ENCODE measurements at regions not wholly inside any gene's neighbourhood (a gene's known extent, or its start where the extent isn't known, plus 50 kb on each side); places are given as distances from the start of the nearest gene placed in this dataset.
A peak's percentile ranks its signal among the peaks of the same experiment; 100 is the strongest.

DNA sequence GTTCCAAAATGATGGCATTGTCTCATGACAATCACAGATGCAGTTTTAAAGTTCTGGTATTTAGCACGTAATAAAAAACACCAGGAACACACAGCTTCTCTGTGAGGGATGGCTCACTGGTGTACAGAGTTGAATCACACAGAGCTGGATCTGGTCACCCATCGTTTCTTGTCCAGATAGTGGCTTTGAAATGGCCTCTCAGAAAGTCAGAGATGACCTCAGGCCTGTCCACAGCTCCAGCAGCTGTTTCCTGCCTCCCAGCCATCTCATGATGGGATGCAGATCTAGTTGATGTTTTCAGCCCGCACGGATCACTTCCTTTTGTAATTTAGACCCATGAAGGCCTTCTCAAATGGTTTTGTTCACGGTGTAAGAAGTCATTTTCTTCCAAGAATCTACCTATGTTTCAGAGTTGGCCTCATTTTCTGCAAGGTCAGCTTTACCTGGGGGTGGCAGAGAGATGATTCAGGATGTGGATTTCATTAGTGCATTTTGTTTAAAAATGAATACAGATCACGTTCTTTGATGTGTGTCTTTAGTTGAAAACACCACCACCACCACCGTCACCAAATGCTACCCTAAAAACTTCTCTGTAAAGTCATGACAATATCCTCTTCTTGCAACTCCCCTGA lies 166.2 kb downstream of the SNX10 start:
- no peak for DNase-seq
- in situ Hi-C loops (cut with MboI; ENCODE audit: low pct_unique_long_range_greater_than_20kb, low sequenced_read_pairs): no loop called here

DNA sequence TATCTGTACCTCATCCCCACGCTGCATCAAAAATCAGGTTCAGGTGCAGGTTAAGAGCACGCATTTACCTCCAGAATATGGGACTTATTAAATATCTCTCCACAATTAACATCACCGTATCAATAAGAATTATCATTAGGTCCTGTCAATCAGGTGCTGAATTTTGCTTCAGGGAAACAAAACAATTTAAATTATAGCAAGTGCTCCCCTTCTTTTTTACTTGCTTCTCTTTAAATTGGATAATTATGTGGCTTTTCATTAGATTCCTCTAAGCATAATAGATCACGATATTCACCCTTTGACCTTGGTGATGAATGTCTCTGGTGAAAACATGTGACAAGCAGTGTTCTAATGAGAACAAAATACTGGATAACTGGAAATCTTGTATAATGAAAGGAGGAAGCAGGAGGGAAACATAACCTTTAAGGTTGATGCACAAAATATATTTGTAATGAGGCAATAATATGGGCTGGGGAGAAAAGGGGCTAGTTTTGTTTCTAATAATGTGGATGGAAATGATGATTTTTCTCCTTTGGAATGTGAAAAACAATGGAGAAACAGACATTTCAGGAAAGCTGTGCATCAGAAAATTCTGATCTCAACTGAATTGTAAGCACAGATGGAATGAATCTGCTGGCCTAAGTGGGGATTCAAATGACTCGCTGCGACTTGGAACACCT lies 166.9 kb downstream of the SNX10 start:
- DNase-seq: no peak
- in situ Hi-C loops (cut with MboI; ENCODE audit: low pct_unique_long_range_greater_than_20kb, low sequenced_read_pairs): no loop called here

DNA sequence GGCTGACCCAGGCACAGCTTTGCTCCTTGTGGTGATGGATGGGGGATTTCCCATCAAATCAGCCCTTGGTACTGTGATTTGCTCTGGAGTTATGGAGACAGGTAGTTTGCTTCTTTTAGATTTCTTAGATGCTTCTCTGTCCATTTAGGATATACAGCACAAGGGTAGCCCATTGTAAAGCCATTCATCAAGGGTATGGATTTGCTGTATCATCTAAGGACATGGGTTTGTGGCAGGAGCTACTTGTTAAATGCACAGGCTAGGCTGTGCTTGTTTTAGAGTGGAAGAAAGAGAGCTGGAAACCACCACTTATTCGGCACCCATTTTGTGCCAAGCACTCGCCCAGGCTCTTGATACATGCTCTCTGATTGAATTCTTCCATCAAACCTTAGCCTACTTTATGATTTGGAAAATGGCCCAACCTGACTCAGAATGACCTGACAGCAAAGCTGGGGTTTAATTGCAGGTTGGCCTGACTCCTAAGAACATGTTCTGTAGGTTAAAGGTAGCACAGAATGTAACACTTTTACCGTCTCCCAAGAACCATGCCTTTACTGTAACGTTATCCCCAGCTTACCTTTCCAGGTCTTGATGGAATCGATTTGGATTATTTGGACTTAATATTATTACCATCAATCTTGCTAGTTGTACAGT lies 168.0 kb downstream of the SNX10 start:
- DNase-seq: no peak
- in situ Hi-C loops (cut with MboI; ENCODE audit: low pct_unique_long_range_greater_than_20kb, low sequenced_read_pairs): no loop called here

DNA sequence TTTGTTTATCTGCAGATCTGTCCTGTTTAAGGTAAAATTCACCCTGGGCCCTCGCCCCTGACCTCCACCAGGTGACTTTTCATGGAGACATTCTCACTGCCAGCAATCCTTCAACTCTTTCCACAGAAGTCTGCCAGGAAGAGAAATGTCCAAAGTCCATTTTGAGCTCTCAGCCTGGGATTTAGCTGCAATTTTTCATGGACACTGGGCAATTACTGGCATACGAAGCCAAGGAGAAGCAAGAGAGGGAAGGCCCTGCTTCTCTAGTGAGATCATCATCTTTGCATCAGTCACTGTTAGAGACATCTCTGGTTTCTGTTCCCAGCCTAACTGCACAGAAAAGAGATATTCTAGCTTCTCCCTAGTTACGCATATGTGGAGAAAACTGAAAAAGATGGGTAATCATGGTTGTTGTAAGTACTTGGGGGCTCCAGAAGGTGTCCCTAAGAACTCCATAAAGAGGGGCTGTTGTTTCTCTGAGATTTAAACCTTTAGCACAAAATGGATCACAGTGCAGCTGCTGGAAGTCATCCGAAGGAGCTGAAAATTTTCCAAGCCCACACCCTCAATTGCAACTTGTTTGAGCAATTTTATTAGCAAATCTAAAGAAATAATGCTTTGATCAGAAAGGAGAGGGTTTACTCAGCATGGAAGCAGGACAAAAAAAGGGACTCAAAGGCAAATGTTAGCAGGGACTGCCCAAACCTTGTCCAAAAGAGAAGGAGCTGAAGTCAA lies 168.9 kb downstream of the SNX10 start:
- in situ Hi-C loops (cut with MboI; ENCODE audit: low pct_unique_long_range_greater_than_20kb, low sequenced_read_pairs): no loop called here
- DNase-seq: no peak

DNA sequence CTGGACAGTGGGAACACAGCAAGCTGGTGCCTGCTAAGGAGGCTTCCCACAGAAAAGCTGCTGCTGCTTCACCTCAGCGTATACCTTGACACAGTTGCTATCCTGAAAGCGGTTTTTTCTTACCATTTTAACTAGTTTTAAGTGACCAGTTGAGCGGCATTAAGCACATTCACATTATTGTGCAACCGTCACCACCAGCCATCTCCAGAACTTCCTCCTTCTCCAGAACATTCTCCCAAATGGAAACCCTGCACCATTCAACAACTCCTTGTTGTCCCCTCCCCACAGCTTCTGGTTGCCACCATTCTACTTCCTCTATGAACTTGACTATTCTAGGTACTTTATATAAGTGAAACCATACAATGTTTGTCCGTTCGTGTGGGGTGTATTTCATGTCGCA lies 169.9 kb downstream of the SNX10 start:
- peak; percentile 53 for DNase-seq
- in situ Hi-C loops (cut with MboI; ENCODE audit: low pct_unique_long_range_greater_than_20kb, low sequenced_read_pairs): no loop called here

DNA sequence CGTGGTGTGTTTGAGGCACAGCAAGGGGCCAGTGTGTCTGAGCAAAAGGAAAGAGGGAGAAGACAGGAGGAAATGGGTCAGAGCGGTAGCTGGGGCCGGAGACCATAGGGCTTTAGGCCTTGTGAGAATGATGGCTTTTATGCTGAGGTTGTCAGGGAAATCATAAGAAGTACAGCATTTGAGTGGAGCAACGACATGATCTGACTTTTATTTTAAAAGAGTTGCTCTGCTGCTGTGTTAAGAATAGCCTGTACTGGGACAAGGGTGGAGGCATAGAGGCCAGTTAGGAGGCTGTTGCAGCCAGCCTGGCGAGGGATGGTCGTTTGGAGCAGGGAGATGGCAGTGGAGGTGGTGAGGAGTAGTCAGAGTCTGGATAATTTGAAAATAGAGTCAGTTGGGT lies 174.3 kb downstream of the SNX10 start:
- DNase-seq: no peak
- in situ Hi-C loops (cut with MboI; ENCODE audit: low pct_unique_long_range_greater_than_20kb, low sequenced_read_pairs): no loop called here

DNA sequence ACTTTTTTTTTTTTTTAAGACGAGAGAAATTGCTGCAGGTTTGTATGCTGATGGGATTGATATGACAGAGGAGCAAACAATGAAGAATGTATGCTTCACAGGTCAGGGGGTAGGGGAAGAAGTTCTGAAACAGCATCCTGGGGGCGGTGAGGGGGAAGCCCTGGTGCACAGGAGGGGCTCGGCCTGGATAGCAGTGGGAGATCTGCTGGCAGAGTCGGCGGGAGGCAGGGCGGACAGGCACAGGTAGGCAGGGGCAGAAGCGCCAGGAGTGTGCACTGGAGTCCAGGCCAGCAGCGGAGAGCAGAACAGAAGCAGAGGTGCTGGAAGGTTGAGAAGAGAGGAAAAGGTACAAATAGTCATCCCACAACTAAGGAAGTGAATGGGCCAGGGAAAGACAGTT lies 175.4 kb downstream of the SNX10 start:
- in situ Hi-C loops (cut with MboI; ENCODE audit: low pct_unique_long_range_greater_than_20kb, low sequenced_read_pairs): no loop called here
- no peak for DNase-seq

DNA sequence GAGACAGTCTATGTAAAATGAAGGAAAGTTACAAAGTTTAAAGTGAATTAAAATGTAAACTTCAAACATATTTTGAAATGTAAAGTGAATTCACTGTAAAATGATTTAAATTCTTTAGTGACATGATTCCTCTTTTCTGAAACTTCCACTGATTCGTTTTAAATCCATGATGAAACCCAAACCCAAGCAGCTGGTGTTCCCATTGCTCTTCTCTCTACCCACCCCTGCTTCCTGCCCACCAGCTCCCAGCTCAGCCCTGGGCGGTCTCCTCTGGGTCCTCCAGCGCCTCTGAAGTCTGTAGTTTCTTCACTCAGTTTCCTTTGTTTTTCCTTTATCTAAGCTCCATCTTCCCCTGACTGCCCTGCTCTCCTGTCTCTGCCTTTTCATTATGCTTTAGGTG lies 175.9 kb downstream of the SNX10 start:
- in situ Hi-C loops (cut with MboI; ENCODE audit: low pct_unique_long_range_greater_than_20kb, low sequenced_read_pairs): no loop called here
- no peak for DNase-seq

DNA sequence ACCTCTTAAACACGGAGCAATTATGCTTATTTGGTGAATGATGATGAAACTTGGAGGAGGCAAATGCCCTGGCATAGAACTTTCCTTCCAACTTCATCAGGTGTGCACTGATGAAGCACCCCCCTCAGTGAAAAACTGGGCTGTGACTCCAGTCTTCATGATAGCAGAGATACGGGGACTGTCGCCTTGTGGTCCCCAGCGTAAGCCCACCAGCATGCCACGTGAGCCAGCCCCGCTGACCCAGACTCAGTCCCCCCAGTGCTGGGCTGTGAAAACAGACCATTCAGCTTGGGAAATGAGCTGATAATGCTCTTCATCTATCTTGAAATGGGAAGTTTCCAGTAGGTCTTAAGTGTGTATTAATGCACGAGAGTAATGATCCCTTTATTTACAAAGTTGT lies 177.0 kb downstream of the SNX10 start:
- in situ Hi-C loops (cut with MboI; ENCODE audit: low pct_unique_long_range_greater_than_20kb, low sequenced_read_pairs): no loop called here
- DNase-seq: no peak

DNA sequence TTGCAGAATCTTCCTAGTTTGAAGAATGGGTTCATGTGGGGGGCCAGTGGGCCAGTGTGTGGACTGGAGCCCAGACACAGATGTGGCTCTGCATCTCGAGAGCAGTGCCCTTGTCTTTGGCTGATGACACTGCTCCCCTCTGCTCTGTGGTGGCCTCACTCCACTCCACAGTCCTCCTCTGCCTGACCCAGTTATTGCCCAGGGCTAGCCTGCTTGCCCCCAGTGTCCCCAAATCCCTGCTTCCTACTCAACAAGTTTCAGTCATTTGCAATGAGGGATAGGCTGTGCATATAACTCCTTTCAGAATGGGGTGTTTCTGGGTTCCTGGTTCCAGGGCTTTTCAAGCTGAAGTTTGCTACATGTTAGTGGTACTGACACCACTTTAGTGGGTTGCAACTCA lies 177.5 kb downstream of the SNX10 start:
- in situ Hi-C loops (cut with MboI; ENCODE audit: low pct_unique_long_range_greater_than_20kb, low sequenced_read_pairs): no loop called here

DNA sequence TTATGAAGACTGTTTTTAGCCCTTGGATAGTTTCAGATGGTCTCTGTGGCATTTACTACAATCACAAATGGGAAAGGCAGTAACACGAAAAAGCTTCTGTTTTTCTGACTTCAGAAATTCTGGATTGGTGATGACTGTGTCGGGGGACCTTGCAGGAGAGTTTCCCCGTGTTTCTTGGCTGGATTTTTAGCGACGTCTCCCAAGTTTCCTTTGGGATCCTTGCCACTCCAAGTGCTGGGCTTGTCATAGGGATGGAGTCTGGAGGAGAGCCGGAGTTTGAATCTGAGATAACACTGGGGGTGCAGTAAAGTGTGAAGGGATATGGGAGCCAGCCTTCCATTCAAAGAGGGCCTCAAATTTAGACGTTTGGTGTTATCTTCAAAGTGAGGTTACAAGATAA lies 179.0 kb downstream of the SNX10 start:
- in situ Hi-C loops (cut with MboI; ENCODE audit: low pct_unique_long_range_greater_than_20kb, low sequenced_read_pairs): no loop called here

More for the DNA sequence above, 177.5 kb downstream of the SNX10 start:
- no peak for DNase-seq

DNA sequence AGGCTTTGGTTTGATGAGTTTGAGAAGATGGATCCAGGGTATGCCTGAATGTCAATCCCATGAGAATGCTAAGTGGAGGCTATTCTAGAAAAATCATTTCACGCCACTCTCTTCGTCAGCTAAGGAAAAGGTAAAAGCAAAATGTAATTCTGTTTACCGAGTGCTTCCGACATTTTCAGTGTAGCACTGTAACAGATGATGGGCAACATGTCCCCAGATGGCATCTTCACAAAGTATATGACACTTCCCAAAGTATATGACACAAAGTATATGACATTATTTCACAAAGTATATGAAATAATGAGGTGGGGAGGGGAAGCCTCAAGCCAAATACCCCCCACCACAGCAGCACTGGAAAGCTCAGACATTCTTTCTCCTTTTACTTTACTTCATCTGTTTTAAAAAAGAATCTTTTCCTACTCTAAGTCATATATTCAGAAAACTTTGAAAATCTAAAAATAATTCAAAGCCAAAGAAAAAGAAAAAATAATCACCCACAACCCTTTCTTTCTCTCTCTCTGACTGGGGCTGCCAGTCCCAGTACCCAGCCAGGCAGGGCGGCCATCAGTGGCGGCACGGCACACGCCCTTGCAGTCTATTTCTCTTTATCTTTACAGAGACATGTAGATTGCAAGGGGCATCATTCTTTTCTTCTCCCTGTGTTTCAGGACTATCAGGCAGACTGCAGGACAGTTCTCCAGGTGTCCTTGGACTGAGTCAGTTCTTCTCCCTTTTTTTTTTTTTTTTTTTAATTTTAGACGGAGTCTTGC lies 179.8 kb downstream of the SNX10 start:
- in situ Hi-C loops (cut with MboI; ENCODE audit: low pct_unique_long_range_greater_than_20kb, low sequenced_read_pairs): no loop called here
- DNase-seq: no peak

More for the DNA sequence above, 179.0 kb downstream of the SNX10 start:
- no peak for DNase-seq

DNA sequence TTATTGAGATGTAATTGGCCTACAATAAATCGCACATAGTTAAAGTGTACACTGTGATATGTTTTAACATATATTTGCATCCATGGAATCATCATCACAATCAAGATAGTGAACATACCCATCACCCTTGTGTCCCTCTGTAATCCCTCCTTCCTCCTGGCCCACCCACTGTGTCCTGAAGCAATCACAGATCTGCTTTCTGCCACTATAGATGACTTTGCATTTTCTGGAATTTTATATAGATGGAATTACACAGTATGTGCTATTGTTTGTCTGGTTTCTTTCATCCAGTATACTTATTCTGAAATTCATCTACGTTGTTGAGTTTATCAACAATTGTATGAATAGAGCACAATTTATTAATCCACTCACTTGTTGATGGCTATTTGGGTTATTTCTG lies 181.3 kb downstream of the SNX10 start:
- DNase-seq: no peak

DNA sequence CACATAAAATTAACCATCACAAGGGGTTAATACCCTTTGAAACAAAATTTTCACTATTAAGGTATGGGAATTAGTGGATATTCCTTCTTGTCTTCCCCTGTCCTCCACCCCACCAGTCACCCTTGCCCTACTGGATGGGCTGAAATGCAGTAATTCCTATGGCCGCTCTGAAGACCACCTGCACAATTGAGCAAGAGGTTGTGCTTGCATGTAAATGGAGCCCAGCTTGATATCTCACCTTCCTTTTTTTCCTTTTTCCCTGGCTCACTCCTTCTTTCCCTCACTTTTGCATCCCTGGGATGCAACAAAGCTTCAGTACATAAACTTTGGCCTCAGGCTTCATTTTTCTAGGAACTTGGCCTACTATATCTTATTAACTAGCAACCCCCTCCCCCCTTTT lies 184.6 kb downstream of the SNX10 start:
- in situ Hi-C loops (cut with MboI; ENCODE audit: low pct_unique_long_range_greater_than_20kb, low sequenced_read_pairs): no loop called here
- DNase-seq: no peak

More for the DNA sequence above, 181.3 kb downstream of the SNX10 start:
- in situ Hi-C loops (cut with MboI; ENCODE audit: low pct_unique_long_range_greater_than_20kb, low sequenced_read_pairs): no loop called here

DNA sequence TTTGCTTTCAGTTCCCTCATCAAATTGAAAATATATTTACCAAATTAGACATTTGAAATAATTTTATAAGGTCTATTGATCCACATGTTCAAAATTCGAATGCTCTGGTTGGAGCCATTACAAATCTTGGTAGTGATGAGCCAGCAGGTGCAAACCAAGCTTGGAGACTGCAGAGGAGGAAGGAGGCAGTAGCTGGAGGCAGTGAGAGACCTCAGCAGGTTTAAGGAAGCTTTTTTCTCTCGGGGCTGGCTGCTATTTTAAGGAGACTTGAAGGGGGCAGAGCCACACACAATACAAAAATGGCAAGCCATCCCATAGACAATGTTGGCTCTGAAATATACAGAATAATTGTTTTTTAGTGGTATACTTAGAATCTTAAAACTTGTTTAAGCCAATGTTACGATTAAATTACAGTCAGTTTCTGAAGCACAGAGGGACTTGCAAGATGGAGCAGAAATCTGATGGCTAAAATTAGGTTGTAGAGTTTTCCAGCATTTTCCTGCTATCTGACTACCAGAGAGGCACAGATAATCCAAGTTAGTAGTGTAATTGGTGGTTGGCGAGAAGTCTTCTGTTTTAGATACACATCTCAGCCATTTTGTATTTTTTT lies 185.8 kb downstream of the SNX10 start:
- DNase-seq: no peak
- in situ Hi-C loops (cut with MboI; ENCODE audit: low pct_unique_long_range_greater_than_20kb, low sequenced_read_pairs): no loop called here

DNA sequence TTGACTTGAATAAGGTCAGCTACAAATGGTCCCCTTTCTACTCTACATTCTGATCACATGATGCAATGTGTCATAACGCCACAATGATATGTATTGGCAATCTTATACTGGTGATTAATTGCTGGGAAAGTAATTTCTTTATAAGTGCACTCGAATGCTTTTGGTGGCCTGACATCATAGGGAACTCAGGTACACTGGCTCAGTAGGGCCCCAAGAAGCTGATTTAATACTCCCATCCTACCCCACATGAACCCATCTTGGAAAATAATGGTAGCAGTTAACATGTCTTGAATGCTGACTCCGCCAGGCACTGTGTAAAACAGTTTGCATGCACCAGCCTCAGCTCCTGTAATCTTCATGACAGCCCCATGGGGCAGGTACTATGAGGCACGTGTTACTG lies 186.9 kb downstream of the SNX10 start:
- in situ Hi-C loops (cut with MboI; ENCODE audit: low pct_unique_long_range_greater_than_20kb, low sequenced_read_pairs): no loop called here
- no peak for DNase-seq

DNA sequence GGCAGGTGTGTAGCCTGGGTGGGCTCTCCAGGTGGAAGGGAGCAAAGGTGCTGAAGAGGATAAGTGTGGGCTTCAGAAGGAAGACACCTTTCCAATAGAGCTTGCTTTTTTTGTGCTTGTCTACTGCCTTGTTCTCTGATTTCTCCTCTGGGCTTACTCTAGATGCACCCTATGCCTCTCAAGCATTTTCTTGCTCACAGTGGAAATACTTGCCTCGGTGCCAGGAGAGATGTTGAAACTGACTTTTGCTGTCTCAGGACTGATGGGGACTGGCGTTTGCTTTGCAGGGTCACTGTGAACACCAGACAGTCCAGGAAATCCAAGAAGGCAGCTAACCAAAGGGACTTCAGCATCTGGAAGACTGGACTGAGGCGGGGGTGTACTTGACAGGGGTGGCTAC lies 187.9 kb downstream of the SNX10 start:
- in situ Hi-C loops (cut with MboI; ENCODE audit: low pct_unique_long_range_greater_than_20kb, low sequenced_read_pairs): no loop called here
- no peak for DNase-seq

DNA sequence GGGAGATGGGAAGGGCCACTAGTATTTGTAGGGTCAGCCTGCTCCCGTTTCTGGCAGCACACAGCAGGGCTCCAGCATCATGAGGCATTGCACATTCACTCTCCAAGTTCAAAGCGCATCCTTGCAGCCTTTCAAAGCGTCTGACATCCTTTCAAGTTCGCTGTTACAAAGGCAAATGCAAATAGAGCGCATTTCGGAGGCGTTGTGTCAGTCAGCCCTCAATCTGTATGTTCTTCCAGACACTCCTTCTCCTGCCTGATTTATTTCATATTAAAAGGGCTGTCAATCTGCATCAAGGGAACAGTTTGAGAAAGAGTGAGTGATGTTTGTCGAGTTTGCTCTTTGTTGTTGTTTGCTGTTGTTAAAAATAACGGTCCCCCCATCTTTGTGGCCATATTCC lies 188.5 kb downstream of the SNX10 start:
- in situ Hi-C loops (cut with MboI; ENCODE audit: low pct_unique_long_range_greater_than_20kb, low sequenced_read_pairs): no loop called here
- no peak for DNase-seq

DNA sequence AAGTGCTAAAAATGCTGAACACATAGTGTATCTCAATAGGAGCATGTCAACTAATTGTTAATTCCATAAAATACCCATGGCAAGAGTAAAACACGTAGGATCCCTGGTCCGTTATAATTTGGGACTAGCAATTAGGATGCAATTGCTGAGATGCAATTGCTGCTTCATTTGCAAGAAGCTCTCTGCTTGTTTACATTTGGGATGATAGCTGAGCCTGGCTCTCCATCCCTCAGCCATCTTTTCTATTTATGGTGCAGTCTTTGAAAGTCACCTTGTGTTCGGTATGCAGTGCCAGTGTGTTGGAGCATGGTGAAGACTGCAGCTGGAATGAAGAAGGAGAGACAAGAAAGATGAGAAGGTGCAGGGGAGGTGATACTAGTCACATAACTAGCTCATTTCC lies 191.3 kb downstream of the SNX10 start:
- no peak for DNase-seq
- in situ Hi-C loops (cut with MboI; ENCODE audit: low pct_unique_long_range_greater_than_20kb, low sequenced_read_pairs): no loop called here

Measured in KBM-7 (cell line).